ENCODE measurements at regions not wholly inside any gene's neighbourhood (a gene's known extent, or its start where the extent isn't known, plus 50 kb on each side); places are given as distances from the start of the nearest gene placed in this dataset.

DNA sequence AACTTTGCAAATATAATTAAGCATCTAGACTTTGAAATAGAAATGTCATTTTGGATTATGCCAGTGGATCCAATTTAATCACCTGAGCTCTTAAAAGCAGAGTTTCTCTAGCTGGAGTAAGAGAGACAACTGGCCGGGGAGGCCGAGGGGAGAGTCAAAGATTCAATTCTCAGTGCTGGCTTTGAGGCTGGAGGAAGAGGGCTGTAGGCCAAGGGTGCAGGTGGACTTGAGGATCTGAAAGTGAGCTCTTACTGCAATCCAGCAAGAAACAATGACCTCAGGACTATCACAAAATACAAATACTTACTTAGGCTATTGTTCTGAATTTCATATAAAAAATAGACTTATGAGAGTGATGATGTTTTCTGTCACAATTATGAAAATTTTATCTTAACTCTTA is 814.5 kb downstream of the CBLN2 start:
- H3K4me3 ChIP-seq (ENCODE audit: insufficient read depth in 1 of 2, low read depth in 1 of 2, low read length in 2 of 2): no peak overlapping the region
- H2BK12ac ChIP-seq (ENCODE audit: low read length in 2 of 2): no peak overlapping the region
- no peaks in the 10 kb centered on the region for H3K36me3 ChIP-seq (ENCODE audit: control insufficient read depth in 1 of 2, insufficient read depth in 2 of 2, low read depth in 1 of 2, low read length in 2 of 2)
- no peak overlapping the region for H3K9ac ChIP-seq (ENCODE audit: low read length)
- H3K4me2 ChIP-seq (ENCODE audit: low read length, poor library complexity, severe bottlenecking): no peak overlapping the region
- H2AK5ac ChIP-seq (ENCODE audit: low read length, severe bottlenecking): no peak overlapping the region
- H4K8ac ChIP-seq (ENCODE audit: low read length): no peak overlapping the region
- H2AFZ ChIP-seq (ENCODE audit: low read depth, low read length): no peak overlapping the region
- no peaks in the 10 kb centered on the region for H3K79me1 ChIP-seq (replicated peaks; ENCODE audit: low read length, poor library complexity, severe bottlenecking)
- H3K18ac ChIP-seq (ENCODE audit: low read depth in 1 of 2, low read length in 2 of 2): no peak overlapping the region
- no peaks in the 10 kb centered on the region for H3K27me3 ChIP-seq (ENCODE audit: control insufficient read depth in 1 of 2, insufficient read depth in 1 of 2, low read length in 2 of 2)
- peaks cover 14% of the 10 kb centered on the region for H3K9me3 ChIP-seq (ENCODE audit: control insufficient read depth, low read length)
- no peak overlapping the region for H2BK5ac ChIP-seq (ENCODE audit: low read depth, low read length, poor library complexity, severe bottlenecking)
- no peak overlapping the region for H4K91ac ChIP-seq (ENCODE audit: low read length)
- WGBS: 78% methylated on average over 2 of the region's 2 CpGs
- no peak overlapping the region for H3K23ac ChIP-seq (ENCODE audit: low read length in 2 of 2)
- no peaks in the 10 kb centered on the region for H3K4me1 ChIP-seq (ENCODE audit: control insufficient read depth, insufficient read depth, low read depth, low read length)
- H2BK15ac ChIP-seq (ENCODE audit: low read depth, poor library complexity, severe bottlenecking): no peak overlapping the region
- H3K27ac ChIP-seq (ENCODE audit: low read length, poor library complexity, severe bottlenecking): no peak overlapping the region
- DNase-seq: no peak
- no peak overlapping the region for H3K14ac ChIP-seq (ENCODE audit: low read length in 2 of 2)
- no peak overlapping the region for H2BK120ac ChIP-seq (ENCODE audit: low read depth, low read length)
- no peak overlapping the region for H3K4ac ChIP-seq (ENCODE audit: low read depth in 1 of 2, low read length in 2 of 2)

DNA sequence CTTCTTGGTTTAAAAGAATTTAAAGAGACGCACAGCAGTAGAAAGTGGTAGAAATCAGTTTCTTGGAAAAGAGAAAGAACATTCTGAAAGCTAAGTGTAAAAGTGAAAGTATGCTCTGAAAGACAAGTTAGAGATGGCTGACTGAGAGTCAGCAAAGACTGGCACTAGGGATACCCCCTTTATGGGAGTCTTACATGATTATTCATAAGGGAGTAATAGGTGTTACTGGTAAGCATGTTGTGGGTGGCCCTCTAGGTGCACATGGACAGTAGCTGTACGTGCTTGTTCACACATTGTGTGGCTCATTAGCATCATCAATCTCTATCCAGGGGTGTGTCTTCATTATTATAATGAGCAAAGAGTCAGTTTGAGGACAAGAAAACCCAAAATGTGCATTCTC is 816.2 kb downstream of the CBLN2 start:
- Histone ChIP-seq H3K36me3 (ENCODE audit: control insufficient read depth in 1 of 2, insufficient read depth in 2 of 2, low read depth in 1 of 2, low read length in 2 of 2) (no peaks in the 10 kb centered on the region), H2BK15ac (ENCODE audit: low read depth, poor library complexity, severe bottlenecking) (no peak overlapping the region), H3K9me3 (ENCODE audit: control insufficient read depth, low read length) (peaks cover 14% of the 10 kb centered on the region), H3K18ac (ENCODE audit: low read depth in 1 of 2, low read length in 2 of 2) (no peak overlapping the region), H3K4me3 (ENCODE audit: insufficient read depth in 1 of 2, low read depth in 1 of 2, low read length in 2 of 2) (no peak overlapping the region), H4K8ac (ENCODE audit: low read length) (no peak overlapping the region), H2AK5ac (ENCODE audit: low read length, severe bottlenecking) (no peak overlapping the region), H2BK12ac (ENCODE audit: low read length in 2 of 2) (no peak overlapping the region), H3K4me1 (ENCODE audit: control insufficient read depth, insufficient read depth, low read depth, low read length) (no peaks in the 10 kb centered on the region), H3K27ac (ENCODE audit: low read length, poor library complexity, severe bottlenecking) (no peak overlapping the region), H2AFZ (ENCODE audit: low read depth, low read length) (no peak overlapping the region), H4K91ac (ENCODE audit: low read length) (no peak overlapping the region), H3K14ac (ENCODE audit: low read length in 2 of 2) (no peak overlapping the region), H3K79me1 (replicated peaks; ENCODE audit: low read length, poor library complexity, severe bottlenecking) (no peaks in the 10 kb centered on the region), H3K23ac (ENCODE audit: low read length in 2 of 2) (no peak overlapping the region), H2BK5ac (ENCODE audit: low read depth, low read length, poor library complexity, severe bottlenecking) (no peak overlapping the region), H3K27me3 (ENCODE audit: control insufficient read depth in 1 of 2, insufficient read depth in 1 of 2, low read length in 2 of 2) (no peaks in the 10 kb centered on the region), H3K9ac (ENCODE audit: low read length) (no peak overlapping the region), H3K4me2 (ENCODE audit: low read length, poor library complexity, severe bottlenecking) (no peak overlapping the region), H3K4ac (ENCODE audit: low read depth in 1 of 2, low read length in 2 of 2) (no peak overlapping the region), H2BK120ac (ENCODE audit: low read depth, low read length) (no peak overlapping the region)
- DNase-seq: no peak
- WGBS: 57% methylated on average over 2 of the region's 2 CpGs

DNA sequence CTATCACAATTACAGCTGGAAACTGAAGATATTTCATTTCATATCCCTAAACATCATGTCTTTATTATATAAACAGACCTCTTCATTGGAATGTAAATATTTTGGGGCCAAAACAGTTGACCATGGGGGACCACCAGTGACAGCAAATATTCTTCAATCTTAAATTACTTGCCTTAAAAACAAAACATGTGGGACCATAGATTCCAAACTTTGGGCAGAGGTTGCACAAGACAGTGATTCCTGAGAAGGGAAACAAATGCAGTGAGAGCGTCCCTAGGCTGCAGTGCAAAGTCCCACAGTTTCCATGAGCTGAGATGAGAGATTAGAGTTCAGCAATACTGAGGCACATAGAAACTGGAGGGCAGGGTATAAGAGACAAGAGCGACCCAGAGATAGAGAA is 818.9 kb downstream of the CBLN2 start:
- no peak overlapping the region for H3K4me2 ChIP-seq (ENCODE audit: low read length, poor library complexity, severe bottlenecking)
- no peak overlapping the region for H3K4ac ChIP-seq (ENCODE audit: low read depth in 1 of 2, low read length in 2 of 2)
- no peak overlapping the region for H2BK15ac ChIP-seq (ENCODE audit: low read depth, poor library complexity, severe bottlenecking)
- no peak overlapping the region for H2BK120ac ChIP-seq (ENCODE audit: low read depth, low read length)
- H3K4me1 ChIP-seq (ENCODE audit: control insufficient read depth, insufficient read depth, low read depth, low read length): no peaks in the 10 kb centered on the region
- peaks cover 20% of the 10 kb centered on the region for H3K9me3 ChIP-seq (ENCODE audit: control insufficient read depth, low read length)
- H3K36me3 ChIP-seq (ENCODE audit: control insufficient read depth in 1 of 2, insufficient read depth in 2 of 2, low read depth in 1 of 2, low read length in 2 of 2): no peaks in the 10 kb centered on the region
- H3K4me3 ChIP-seq (ENCODE audit: insufficient read depth in 1 of 2, low read depth in 1 of 2, low read length in 2 of 2): no peak overlapping the region
- WGBS: 63% methylated on average over 2 of the region's 2 CpGs
- DNase-seq: no peak
- no peaks in the 10 kb centered on the region for H3K79me1 ChIP-seq (replicated peaks; ENCODE audit: low read length, poor library complexity, severe bottlenecking)
- no peaks in the 10 kb centered on the region for H3K27me3 ChIP-seq (ENCODE audit: control insufficient read depth in 1 of 2, insufficient read depth in 1 of 2, low read length in 2 of 2)
- no peak overlapping the region for H2BK12ac ChIP-seq (ENCODE audit: low read length in 2 of 2)
- no peak overlapping the region for H3K9ac ChIP-seq (ENCODE audit: low read length)
- no peak overlapping the region for H3K23ac ChIP-seq (ENCODE audit: low read length in 2 of 2)
- no peak overlapping the region for H2AFZ ChIP-seq (ENCODE audit: low read depth, low read length)
- H3K27ac ChIP-seq (ENCODE audit: low read length, poor library complexity, severe bottlenecking): no peak overlapping the region
- no peak overlapping the region for H2AK5ac ChIP-seq (ENCODE audit: low read length, severe bottlenecking)
- no peak overlapping the region for H4K8ac ChIP-seq (ENCODE audit: low read length)
- H2BK5ac ChIP-seq (ENCODE audit: low read depth, low read length, poor library complexity, severe bottlenecking): no peak overlapping the region
- no peak overlapping the region for H4K91ac ChIP-seq (ENCODE audit: low read length)
- no peak overlapping the region for H3K14ac ChIP-seq (ENCODE audit: low read length in 2 of 2)
- no peak overlapping the region for H3K18ac ChIP-seq (ENCODE audit: low read depth in 1 of 2, low read length in 2 of 2)

DNA sequence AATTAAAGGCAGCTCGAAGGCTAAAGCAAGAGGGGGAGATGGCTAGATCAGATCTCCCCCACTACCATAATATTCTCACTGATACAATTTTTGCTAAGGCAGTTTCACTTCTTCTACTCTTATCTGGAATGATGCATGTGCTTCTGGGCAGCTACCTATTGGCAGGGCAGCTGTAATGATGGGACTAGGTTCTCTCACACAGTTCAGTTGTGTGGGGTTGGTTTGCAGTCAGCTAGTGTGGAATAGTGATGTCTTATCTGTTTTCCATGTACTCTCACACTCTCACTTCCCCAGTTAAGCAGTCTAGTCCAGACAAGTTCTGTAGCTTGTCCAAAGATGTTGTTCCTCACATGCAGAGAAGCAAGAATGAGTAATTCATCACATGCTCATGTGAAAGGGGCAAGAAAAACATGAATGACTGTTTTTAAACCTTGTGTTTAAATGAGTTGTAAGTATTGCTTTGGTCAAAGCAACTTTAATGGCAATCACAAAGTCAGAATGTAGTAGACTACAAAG is 836.1 kb downstream of the CBLN2 start:
- Histone ChIP-seq H4K91ac (ENCODE audit: low read length) (no peak overlapping the region), H3K9me3 (ENCODE audit: control insufficient read depth, low read length) (no peaks in the 10 kb centered on the region), H4K8ac (ENCODE audit: low read length) (no peak overlapping the region), H2BK120ac (ENCODE audit: low read depth, low read length) (no peak overlapping the region), H2BK12ac (ENCODE audit: low read length in 2 of 2) (no peak overlapping the region), H3K4me2 (ENCODE audit: low read length, poor library complexity, severe bottlenecking) (no peak overlapping the region), H2AFZ (ENCODE audit: low read depth, low read length) (peak overlapping the region; percentile 27), H2BK15ac (ENCODE audit: low read depth, poor library complexity, severe bottlenecking) (no peak overlapping the region), H3K36me3 (ENCODE audit: control insufficient read depth in 1 of 2, insufficient read depth in 2 of 2, low read depth in 1 of 2, low read length in 2 of 2) (no peaks in the 10 kb centered on the region), H3K14ac (ENCODE audit: low read length in 2 of 2) (no peak overlapping the region), H3K9ac (ENCODE audit: low read length) (no peak overlapping the region), H3K4ac (ENCODE audit: low read depth in 1 of 2, low read length in 2 of 2) (no peak overlapping the region), H3K18ac (ENCODE audit: low read depth in 1 of 2, low read length in 2 of 2) (no peak overlapping the region), H3K4me1 (ENCODE audit: control insufficient read depth, insufficient read depth, low read depth, low read length) (no peaks in the 10 kb centered on the region), H2BK5ac (ENCODE audit: low read depth, low read length, poor library complexity, severe bottlenecking) (no peak overlapping the region), H3K23ac (ENCODE audit: low read length in 2 of 2) (no peak overlapping the region), H3K4me3 (ENCODE audit: insufficient read depth in 1 of 2, low read depth in 1 of 2, low read length in 2 of 2) (no peak overlapping the region), H3K79me1 (replicated peaks; ENCODE audit: low read length, poor library complexity, severe bottlenecking) (no peaks in the 10 kb centered on the region), H2AK5ac (ENCODE audit: low read length, severe bottlenecking) (no peak overlapping the region), H3K27ac (ENCODE audit: low read length, poor library complexity, severe bottlenecking) (no peak overlapping the region), H3K27me3 (ENCODE audit: control insufficient read depth in 1 of 2, insufficient read depth in 1 of 2, low read length in 2 of 2) (no peaks in the 10 kb centered on the region)
- DNase-seq: no peak
- WGBS: 60% methylated on average over 1 of the region's 1 CpG

Measured in mesenchymal stem cell (in vitro differentiated cells and primary cell).